Superior temporal gyrus (tissue), 1 donor: ENCODE measurements at regions not wholly inside any gene's neighbourhood (a gene's known extent, or its start where the extent isn't known, plus 50 kb on each side); places are given as distances from the start of the nearest gene placed in this dataset.
"Not testable (repeated sequence)": the region's sequence is repeated elsewhere in the genome, so short reads cannot be mapped to it uniquely, and the experiment has no call there.

ENCODE experiments used
- DNase-seq: peaks from one replicate; pipeline ENCODE4 v3.0.0-alpha.2; 2016; ENCODE audit errors: extremely low spot score

GRCh38 chr14:71629765-71630492 is 302.3 kb upstream of the RGS6 start:
- no peak for DNase-seq

DNA sequence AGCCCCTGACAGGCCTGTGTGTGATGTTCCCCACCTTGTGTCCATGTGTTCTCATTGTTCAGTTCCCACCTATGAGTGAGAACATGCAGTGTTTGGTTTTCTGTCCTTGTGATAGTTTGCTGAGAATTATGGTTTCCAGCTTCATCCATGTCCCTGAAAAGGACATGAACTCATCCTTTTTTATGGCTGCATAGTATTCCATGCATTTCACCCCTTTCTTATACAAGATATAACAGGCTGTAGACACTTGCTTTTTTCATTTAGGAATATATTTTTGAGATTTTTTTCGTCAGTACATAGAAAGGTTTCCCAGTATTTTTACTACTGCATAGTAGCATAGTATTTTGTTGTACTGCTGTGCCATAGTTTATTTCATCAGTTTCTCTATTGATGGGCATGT is 301.2 kb upstream of the RGS6 start:
- not testable (repeated sequence) for DNase-seq

DNA sequence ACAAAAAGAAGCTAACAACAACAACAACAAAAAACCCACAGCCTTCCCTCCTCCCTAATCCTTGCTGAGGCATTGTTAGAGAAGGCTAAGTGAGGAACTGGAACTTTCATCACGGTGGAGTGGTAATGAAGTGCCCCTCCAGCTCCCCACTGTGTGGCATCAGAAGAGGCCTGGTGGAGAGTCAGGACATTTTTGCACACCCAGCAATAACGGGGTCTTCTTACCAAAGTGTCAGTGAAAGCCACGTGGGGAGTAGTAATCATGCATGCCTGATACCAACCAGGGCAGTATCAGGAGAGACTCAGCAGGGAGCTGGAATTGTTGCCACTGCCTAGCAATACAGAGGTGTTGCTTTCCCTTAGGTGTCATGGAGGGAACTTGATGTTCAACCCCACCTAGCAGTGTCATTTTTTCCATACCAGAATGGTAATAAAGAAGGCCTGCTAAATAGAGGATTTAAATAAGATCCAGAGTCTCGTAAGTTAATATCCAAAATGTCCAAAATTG is 299.7 kb upstream of the RGS6 start:
- DNase-seq, result no peak

GRCh38 chr14:71636076-71636475 is 296.2 kb upstream of the RGS6 start:
- no peak for DNase-seq

- DNase-seq, result no peak
These were observed 295.3 kb upstream of the RGS6 start for GRCh38 chr14:71636820-71637471.

DNA sequence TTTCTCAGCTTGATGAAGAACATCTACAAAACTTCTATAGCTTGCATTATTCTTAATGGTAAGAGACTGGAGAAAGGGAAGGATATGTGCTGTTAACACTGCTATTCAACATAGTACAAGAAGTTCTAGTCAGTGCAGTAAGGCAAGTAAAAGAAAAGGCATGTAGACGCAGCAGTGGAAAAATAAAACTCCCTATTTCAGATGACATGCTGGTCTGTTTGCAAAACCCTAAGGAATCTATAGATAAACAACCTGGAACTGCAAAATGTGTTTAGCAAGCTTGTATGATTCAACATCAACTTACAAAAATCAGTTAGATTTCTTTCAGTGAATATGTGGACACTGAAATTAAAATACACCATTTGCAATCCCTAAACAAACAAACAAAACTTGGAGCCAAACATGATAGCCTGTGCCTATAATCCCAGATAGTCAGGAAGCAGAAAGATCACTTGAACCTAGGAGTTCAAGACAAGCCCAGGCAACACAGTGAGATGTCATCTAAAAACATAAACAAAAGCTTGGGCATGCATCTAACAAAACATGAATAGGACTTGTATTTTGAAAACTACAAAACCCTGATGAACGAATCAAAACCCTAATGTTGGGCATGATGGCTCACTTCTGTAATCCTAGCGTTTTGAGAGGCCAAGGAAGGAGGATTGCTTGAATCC is 293.6 kb upstream of the RGS6 start:
- no peak for DNase-seq

DNA sequence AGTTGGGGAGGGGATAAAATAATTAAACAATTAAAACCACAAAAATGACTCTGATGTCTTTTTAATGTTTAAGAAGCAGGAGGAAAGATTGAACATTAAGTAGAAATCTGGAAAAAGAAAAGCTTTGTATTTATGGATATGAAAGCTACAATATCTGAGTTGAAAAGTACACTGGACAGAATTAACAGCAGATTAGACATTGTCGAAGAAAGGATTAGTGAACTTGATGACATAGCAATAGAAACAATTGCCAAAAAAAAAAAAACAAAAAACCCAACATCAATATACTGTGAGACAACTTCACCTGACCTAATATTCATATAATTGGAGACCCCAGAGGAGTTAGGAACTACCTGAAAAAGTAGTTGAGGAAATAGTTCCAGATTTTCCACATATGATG is 289.5 kb upstream of the RGS6 start:
- no peak for DNase-seq

DNA sequence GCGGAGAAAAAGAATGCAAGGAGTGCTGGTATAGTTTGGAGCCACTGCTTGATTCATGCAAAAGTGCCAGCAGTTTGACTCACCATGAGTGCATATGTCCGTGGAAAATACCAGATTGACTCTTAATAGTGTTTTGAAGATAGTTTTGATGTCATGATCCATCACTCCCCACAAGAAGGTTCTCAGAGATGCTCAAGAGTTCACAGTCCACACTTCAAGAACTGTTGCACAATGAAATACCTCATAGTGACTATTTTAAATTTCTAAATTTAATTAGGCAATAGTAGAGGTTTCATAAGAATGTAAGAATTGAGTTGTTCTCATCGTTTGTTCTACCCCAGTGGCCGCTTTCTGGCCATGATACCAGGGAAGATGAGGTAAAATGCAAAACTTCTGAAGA is 286.6 kb upstream of the RGS6 start:
- no peak for DNase-seq

- no peak for DNase-seq
These were observed 285.7 kb upstream of the RGS6 start for GRCh38 chr14:71646518-71646917.

DNA sequence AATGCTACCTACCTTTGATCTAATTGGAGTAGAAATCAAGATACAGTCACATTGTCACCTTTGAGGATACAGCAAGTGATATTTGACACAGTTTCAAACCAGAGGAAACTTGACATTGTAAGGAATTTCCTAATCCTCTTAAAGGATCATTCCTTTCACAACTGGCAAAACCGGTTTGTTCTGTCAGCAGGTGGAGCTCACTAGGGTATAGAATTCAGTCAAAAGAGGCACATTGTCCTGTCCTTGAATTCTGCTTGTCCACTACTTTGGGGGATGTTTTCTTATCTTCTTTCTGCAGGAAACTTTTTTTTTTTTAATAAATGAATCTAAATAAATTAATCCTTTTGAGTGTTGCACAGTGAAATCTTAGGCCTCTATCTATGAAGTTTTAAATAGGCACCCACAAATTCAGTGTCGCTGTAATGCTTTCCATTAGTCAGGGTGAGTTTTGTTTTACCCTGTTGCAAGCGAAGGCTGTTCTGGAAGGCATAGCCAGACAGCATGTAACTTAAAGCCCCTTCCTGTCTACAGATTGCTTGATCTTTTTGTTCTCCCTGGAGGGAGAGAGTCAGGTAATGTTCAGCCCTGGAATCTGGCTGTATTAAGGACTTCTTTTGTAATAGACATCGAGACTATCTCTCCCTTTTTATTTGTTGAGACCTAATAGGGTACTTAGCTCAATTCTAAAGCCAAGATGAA is 285.0 kb upstream of the RGS6 start:
- DNase-seq, result no peak

- no peak for DNase-seq
These were observed 283.5 kb upstream of the RGS6 start for GRCh38 chr14:71648725-71649124.

GRCh38 chr14:71650187-71650755 is 282.0 kb upstream of the RGS6 start:
- no peak for DNase-seq

- DNase-seq, result no peak
These were observed 281.0 kb upstream of the RGS6 start for GRCh38 chr14:71651228-71651627.

DNA sequence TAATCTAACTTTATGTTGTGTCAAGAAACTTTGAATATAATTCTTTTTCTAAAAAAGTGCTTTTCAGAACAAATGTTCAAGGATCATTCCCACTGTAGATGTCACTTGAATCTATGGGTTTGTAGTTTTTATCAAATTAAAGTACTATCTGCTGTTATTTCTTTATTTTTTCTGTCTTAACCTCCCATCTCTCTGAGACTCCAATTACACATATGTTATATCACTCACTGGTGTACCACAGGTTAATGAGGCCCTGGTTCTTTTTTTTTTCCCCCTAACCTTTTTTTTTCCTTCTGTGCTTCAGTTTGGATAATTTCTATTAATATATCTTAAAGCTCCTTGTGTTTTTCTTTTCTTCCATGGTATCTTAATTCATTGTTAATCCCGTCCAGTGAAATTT is 279.9 kb upstream of the RGS6 start:
- no peak for DNase-seq

DNA sequence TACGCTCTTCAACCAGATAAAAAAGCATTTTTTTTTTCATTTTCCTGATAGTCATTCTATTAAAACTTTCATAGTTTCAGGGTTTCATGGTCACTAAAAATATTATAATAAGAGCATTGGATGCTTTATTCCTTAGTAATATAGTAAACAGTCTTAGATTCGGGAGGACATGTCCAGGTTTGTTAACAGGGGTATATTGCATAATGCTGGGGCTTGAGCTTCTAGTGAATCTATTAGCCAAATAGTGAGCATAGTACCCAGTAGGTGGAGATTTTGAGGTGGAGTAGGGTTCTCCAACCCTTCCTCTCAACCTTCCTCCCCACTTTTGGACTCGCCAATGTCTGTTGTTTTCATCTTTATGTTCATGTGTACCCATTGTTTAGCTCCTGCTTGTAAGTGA is 277.4 kb upstream of the RGS6 start:
- DNase-seq, result no peak

DNA sequence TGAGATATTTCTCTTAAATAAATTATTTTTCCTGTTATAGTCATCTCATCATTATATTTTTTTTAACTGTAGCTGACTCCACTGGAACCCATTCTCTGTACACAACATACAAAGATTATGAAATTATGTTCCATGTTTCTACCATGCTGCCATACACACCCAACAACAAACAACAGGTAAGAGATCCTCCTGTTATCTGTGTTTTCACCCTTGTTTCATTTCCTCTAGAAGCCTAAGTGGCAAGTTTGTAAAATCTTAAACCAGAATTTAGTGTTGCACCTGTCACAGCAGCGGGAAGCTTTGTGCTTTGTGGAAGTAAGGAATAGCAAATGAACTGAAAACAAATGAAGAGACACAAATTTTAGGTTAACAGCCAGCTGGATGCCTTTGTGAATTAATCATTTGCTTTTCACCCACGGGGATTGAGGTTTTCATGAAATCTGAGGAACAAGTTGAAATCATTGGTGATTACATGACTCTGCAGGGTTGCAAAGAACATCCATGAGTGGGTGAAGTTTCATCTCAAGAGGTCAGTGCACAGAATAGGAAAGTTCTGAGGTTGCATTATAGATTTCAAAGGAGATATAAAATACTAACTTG is 273.9 kb upstream of the RGS6 start:
- DNase-seq, result no peak

DNA sequence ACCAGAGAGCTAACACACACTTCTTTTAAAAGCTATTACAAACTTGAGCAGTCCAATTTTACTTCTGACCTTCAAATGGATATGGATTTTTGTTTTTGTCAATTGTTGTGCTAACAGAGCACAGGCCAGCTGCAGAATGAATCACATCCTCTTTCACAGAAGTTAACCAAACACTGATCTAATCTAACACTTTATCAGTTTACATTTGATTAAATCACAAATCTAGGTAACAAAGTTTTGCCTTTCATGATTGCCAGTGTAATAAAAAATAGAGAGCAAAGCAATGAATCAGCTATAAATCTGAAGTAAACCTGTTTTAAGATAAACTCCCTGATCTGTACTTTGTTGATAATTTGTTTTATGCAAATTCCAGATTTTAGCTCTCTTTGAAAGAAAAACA is 273.1 kb upstream of the RGS6 start:
- no peak for DNase-seq

DNA sequence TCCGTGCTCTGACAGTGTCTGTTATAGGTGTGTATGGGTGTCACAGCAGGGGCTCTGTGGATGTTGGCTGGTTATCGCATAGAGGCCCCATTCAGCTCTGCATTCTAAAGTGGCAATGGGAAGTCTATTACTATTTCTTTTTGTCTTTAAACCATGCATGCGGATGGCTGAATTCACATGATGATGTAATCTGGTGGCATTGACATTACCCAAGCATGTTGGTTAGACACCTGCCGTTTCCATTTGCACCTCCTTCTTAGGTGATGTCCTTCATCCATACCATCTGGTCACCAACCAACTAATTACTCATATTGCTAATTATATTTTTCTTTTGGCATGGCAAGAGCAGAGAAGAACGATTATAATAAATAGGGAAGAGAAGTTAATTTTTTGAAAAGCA is 270.8 kb upstream of the RGS6 start:
- DNase-seq, result no peak

DNA sequence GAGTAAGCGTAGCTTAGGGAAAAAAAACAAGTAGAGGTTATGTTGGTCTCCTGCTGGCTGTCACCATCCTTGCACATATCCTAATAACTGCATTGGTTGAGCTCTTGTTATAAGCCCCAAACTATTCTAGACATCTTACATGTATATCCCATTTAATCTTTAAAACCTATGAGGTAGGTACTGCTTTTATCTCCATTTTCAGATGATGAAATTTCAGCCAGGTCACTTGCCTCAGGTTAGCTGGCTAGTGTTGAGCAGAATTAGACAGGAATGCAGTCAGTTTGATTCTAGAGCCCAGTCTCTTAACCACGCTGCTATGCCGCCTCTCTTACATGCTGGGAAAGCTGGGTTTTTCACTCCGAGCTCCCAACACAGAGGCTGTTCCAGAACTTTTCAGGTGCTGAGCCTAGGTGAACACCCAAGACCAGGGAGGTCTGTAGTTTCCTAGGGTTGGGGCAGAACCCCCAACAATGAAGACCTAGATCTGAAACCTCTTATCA is 269.9 kb upstream of the RGS6 start:
- DNase-seq, result no peak

DNA sequence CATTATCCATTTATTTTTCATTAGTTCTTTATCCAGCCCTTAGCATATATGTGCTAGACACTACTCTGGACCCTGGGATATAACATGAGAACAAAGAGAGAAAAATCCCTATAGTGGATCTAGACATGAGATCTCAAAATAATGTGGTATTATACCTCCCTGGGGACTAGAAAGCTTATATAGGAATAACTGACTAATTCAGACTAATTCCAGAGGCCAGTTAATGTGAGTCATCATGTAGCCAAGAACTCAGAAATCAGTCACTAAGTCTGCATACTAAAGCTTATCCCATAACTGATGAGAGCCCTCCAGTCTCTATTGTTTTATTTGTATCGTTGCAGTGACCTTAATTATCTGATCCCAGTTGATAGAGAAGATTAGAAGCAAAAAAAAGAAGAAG is 267.1 kb upstream of the RGS6 start:
- no peak for DNase-seq

GRCh38 chr14:71665781-71666180 is 266.4 kb upstream of the RGS6 start:
- DNase-seq, result no peak
